Endothelial cell of umbilical vein (primary cell): ENCODE measurements at regions not wholly inside any gene's neighbourhood (a gene's known extent, or its start where the extent isn't known, plus 50 kb on each side); places are given as distances from the start of the nearest gene placed in this dataset.

Source experiments
- EZH2 ChIP-seq: IDR thresholded peaks from 2 replicates; pipeline ENCODE4 v1.6.1; 2012; ENCODE audit warnings: borderline replicate concordance, low read depth, mild to moderate bottlenecking, moderate library complexity, low read length, inconsistent platforms; ENCODE audit not compliant: severe bottlenecking
- FOS ChIP-seq: IDR thresholded peaks from 2 replicates; pipeline ENCODE4 v1.6.1; 2011; ENCODE audit warnings: mild to moderate bottlenecking, low read length, moderate library complexity, borderline replicate concordance; ENCODE audit not compliant: insufficient read depth
- POLR2A ChIP-seq: IDR thresholded peaks from 2 replicates; pipeline ENCODE4 v1.6.1; 2012; ENCODE audit warnings: low read depth, mild to moderate bottlenecking, control low read depth, low read length
- TF ChIP-seq, protein P1 (sequence below), 2 donors: IDR thresholded peaks; 1 replicate in 1 of 2; 2 replicates in 1 of 2; pipeline ENCODE4 v1.5.1; 2011; ENCODE audit warnings: low read length in 2 of 2, mild to moderate bottlenecking in 2 of 2, moderate library complexity in 2 of 2, control low read depth in 1 of 2, inconsistent platforms in 1 of 2, low read depth in 1 of 2; ENCODE audit not compliant: insufficient read depth in 1 of 2; ENCODE audit errors: extremely low read depth in 1 of 2
- TF ChIP-seq, protein P2 (sequence below): IDR thresholded peaks from 2 replicates; pipeline ENCODE4 v1.6.1; 2011; ENCODE audit not compliant: insufficient read depth, insufficient read length

DNA sequence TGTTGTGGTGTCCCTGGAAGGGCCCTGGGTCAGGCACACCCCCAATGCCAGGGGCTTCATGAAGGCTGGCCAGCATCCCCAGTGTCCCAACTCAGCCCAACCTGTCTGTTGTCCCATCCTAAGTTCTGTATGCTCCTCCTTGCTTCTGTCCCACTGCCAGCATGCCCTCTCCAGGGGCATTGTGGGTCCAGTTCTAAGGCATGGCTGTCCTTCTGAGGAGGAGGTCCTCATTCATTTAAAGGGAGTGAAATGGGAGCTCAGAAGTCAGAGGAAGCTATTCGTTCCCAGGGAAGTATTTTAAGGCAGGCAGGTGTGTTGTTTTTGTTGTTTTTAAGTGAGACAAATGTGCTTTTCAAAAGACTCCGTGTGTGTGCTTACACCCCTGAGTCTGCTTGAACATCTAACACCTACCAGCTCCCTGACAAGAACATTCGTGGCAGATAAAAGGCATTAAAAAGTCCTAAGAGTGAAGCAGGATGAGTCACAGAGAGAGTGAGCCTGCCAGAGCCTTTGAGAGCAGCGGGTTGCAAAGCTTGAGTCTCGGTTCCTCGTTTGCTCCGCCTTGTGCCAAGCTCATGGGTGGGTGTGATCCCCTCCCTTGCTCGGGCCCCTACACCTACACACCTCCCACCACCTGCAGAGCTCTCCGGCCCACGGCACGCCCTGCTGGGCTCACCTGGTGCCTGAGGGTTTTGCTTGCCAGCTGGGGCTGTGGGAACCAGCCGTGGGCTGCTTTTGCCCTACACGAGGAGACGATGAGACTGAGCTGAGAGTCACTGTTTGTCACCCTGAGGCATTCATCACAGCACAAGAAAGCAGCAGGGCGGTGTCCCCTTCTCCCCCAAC, 183.4 kb upstream of the TOPAZ1 start:
- TF ChIP-seq, protein P1, sequence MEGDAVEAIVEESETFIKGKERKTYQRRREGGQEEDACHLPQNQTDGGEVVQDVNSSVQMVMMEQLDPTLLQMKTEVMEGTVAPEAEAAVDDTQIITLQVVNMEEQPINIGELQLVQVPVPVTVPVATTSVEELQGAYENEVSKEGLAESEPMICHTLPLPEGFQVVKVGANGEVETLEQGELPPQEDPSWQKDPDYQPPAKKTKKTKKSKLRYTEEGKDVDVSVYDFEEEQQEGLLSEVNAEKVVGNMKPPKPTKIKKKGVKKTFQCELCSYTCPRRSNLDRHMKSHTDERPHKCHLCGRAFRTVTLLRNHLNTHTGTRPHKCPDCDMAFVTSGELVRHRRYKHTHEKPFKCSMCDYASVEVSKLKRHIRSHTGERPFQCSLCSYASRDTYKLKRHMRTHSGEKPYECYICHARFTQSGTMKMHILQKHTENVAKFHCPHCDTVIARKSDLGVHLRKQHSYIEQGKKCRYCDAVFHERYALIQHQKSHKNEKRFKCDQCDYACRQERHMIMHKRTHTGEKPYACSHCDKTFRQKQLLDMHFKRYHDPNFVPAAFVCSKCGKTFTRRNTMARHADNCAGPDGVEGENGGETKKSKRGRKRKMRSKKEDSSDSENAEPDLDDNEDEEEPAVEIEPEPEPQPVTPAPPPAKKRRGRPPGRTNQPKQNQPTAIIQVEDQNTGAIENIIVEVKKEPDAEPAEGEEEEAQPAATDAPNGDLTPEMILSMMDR (IDR thresholded peaks at IDR 0.05; ENCODE audit: extremely low read depth in 1 of 2, insufficient read depth in 1 of 2, low read depth in 1 of 2, low read length in 2 of 2), result no peak
- TF ChIP-seq, protein P2, sequence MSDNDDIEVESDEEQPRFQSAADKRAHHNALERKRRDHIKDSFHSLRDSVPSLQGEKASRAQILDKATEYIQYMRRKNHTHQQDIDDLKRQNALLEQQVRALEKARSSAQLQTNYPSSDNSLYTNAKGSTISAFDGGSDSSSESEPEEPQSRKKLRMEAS, result no peak
- TF ChIP-seq POLR2A (no peak), FOS (no peak), EZH2 (no peak)
